IMR-90 (cell line): ENCODE measurements at regions not wholly inside any gene's neighbourhood (a gene's known extent, or its start where the extent isn't known, plus 50 kb on each side); places are given as distances from the start of the nearest gene placed in this dataset.

Source experiments
- ATAC-seq: fragments of 200-7000 bp; cut with Tn5 transposase; 2 replicates; pipeline ENCODE4 v1.9.1; 2020; ENCODE audit warnings: low read depth, mild to moderate bottlenecking, moderate library complexity
- BruUV-seq: library from RNA; stranded (reverse); fragments of 400-500 nt; replicated peaks from 2 replicates; lab custom pipeline; 2021; lab: Mats Ljungman, UMichigan
- CTCF ChIA-PET: fragments of 300-600 bp; formaldehyde crosslinking; extraction: SDS; loops from one replicate; lab custom pipeline; 2021; ENCODE audit warnings: antibody characterized with exemption; lab: Yijun Ruan, JAX
- POLR2A ChIA-PET: fragments of 300-600 bp; sonication (Branson Sonifier 250); formaldehyde crosslinking; loops from one replicate; lab custom pipeline; 2022; ENCODE audit warnings: antibody characterized with exemption; ENCODE audit not compliant: unreplicated experiment; lab: Charles Lee
- DNase-seq: peaks from one replicate; pipeline ENCODE4 v3.0.0; 2013
- H2AFZ ChIP-seq: replicated peaks from 2 replicates; pipeline ENCODE3; 2013; ENCODE audit warnings: low read length, mild to moderate bottlenecking; ENCODE audit not compliant: poor library complexity
- H2AK5ac ChIP-seq: 2 replicates; pipeline ENCODE4 v1.6.1; 2013; ENCODE audit warnings: low read depth, low read length, inconsistent platforms
- H2AK9ac ChIP-seq: replicated peaks from 2 replicates; pipeline ENCODE3; 2013; ENCODE audit warnings: mild to moderate bottlenecking, low read depth, low read length, moderate library complexity; ENCODE audit not compliant: poor library complexity
- H2BK120ac ChIP-seq: 2 replicates; pipeline ENCODE4 v1.6.1; 2013; ENCODE audit warnings: low read depth, low read length, inconsistent platforms
- H2BK15ac ChIP-seq: 3 replicates; pipeline ENCODE4 v1.6.1; 2013; ENCODE audit warnings: low read depth, low read length, inconsistent platforms
- H2BK20ac ChIP-seq: 2 replicates; pipeline ENCODE4 v1.6.1; 2013; ENCODE audit warnings: low read depth, mild to moderate bottlenecking, inconsistent platforms, low read length, moderate library complexity
- H2BK5ac ChIP-seq: 2 replicates; pipeline ENCODE4 v1.6.1; 2013; ENCODE audit warnings: mild to moderate bottlenecking, low read depth, low read length, inconsistent platforms; ENCODE audit not compliant: poor library complexity, severe bottlenecking
- H3K14ac ChIP-seq: replicated peaks from 2 replicates; pipeline ENCODE4 v1.6.1; 2013; ENCODE audit warnings: low read depth, low read length, inconsistent platforms
- H3K18ac ChIP-seq: 2 replicates; pipeline ENCODE4 v1.6.1; 2013; ENCODE audit warnings: low read depth, low read length, control low read depth
- H3K23ac ChIP-seq: 2 replicates; pipeline ENCODE4 v1.6.1; 2013; ENCODE audit warnings: low read depth, low read length, inconsistent platforms
- H3K27ac ChIP-seq: 2 replicates; pipeline ENCODE4 v1.5.1; 2013; ENCODE audit warnings: mild to moderate bottlenecking, control low read depth, low read length; ENCODE audit not compliant: insufficient read depth
- H3K27me3 ChIP-seq: 2 replicates; pipeline ENCODE4 v1.6.1; 2013; ENCODE audit warnings: low read length; ENCODE audit not compliant: control insufficient read depth, insufficient read depth
- H3K36me3 ChIP-seq: 2 replicates; pipeline ENCODE4 v1.6.1; 2013; ENCODE audit warnings: low read length, mixed read lengths; ENCODE audit not compliant: control insufficient read depth, insufficient read depth
- H3K4ac ChIP-seq: 2 replicates; pipeline ENCODE4 v1.6.1; 2013; ENCODE audit warnings: low read depth, low read length, inconsistent platforms
- H3K4me1 ChIP-seq: 2 replicates; pipeline ENCODE4 v1.6.1; 2013; ENCODE audit warnings: low read length, mixed read lengths; ENCODE audit not compliant: control insufficient read depth, insufficient read depth
- H3K4me2 ChIP-seq: 2 replicates; pipeline ENCODE4 v1.6.1; 2013; ENCODE audit warnings: low read depth, mild to moderate bottlenecking, control low read depth, low read length, moderate library complexity
- H3K4me3 ChIP-seq: 2 replicates; pipeline ENCODE4 v1.5.1; 2013; ENCODE audit warnings: low read depth, mild to moderate bottlenecking, control low read depth, low read length, moderate library complexity; ENCODE audit not compliant: insufficient read depth
- H3K56ac ChIP-seq: 2 replicates; pipeline ENCODE4 v1.6.1; 2013; ENCODE audit warnings: low read length, inconsistent platforms; ENCODE audit not compliant: insufficient read depth; ENCODE audit errors: extremely low read depth
- H3K79me1 ChIP-seq, 2 experiments: 2 replicates each; pipeline ENCODE4 v1.6.1; 2013; ENCODE audit warnings: low read length in 2 of 2, inconsistent platforms in 1 of 2, low read depth in 1 of 2
- H3K9ac ChIP-seq: 2 replicates; pipeline ENCODE4 v1.6.1; 2013; ENCODE audit warnings: low read depth, low read length, control low read depth
- H3K9me1 ChIP-seq: 2 replicates; pipeline ENCODE4 v1.6.1; 2013; ENCODE audit warnings: low read length, inconsistent platforms; ENCODE audit not compliant: insufficient read depth
- H3K9me3 ChIP-seq: 2 replicates; pipeline ENCODE4 v1.6.1; 2013; ENCODE audit warnings: low read length; ENCODE audit not compliant: control insufficient read depth, insufficient read depth
- H4K20me1 ChIP-seq: 2 replicates; pipeline ENCODE4 v1.6.1; 2013; ENCODE audit warnings: low read length, inconsistent platforms; ENCODE audit not compliant: insufficient read depth
- H4K5ac ChIP-seq: 2 replicates; pipeline ENCODE4 v1.6.1; 2013; ENCODE audit warnings: mild to moderate bottlenecking, low read depth, low read length, control low read depth
- H4K8ac ChIP-seq, 2 experiments: 2 replicates each; pipeline ENCODE4 v1.6.1; 2013; ENCODE audit warnings: low read depth in 2 of 2, low read length in 2 of 2, control low read depth in 1 of 2, inconsistent platforms in 1 of 2
- H4K91ac ChIP-seq: 2 replicates; pipeline ENCODE4 v1.6.1; 2013; ENCODE audit warnings: low read depth, low read length, inconsistent platforms; ENCODE audit not compliant: insufficient read depth
- BHLHE40 ChIP-seq: fragments of 150-350 bp; IDR thresholded peaks from 2 replicates; pipeline ENCODE4 v1.6.1; 2016; ENCODE audit warnings: mild to moderate bottlenecking, low read depth, low read length
- CEBPB ChIP-seq: IDR thresholded peaks from 2 replicates; pipeline ENCODE4 v1.6.1; 2012; ENCODE audit warnings: low read depth, low read length, improper control_type of control experiment
- CHD1 ChIP-seq: IDR thresholded peaks from 2 replicates; pipeline ENCODE4 v1.6.1; 2012; ENCODE audit warnings: low read depth, low read length, improper control_type of control experiment
- ELK1 ChIP-seq: fragments of 150-350 bp; IDR thresholded peaks from 2 replicates; pipeline ENCODE4 v1.6.1; 2016; ENCODE audit warnings: low read depth, mild to moderate bottlenecking, low read length, moderate library complexity, borderline replicate concordance
- FOS ChIP-seq: fragments of 150-350 bp; IDR thresholded peaks from 2 replicates; pipeline ENCODE4 v1.6.1; 2016; ENCODE audit warnings: low read depth, low read length
- MAFK ChIP-seq: IDR thresholded peaks from 2 replicates; pipeline ENCODE4 v1.6.1; 2012; ENCODE audit warnings: low read depth, low read length, improper control_type of control experiment
- MAZ ChIP-seq: IDR thresholded peaks from 2 replicates; pipeline ENCODE4 v1.6.1; 2012; ENCODE audit warnings: low read depth, mild to moderate bottlenecking, low read length, improper control_type of control experiment, moderate library complexity, borderline replicate concordance
- MXI1 ChIP-seq: IDR thresholded peaks from 2 replicates; pipeline ENCODE4 v1.6.1; 2012; ENCODE audit warnings: low read depth, mild to moderate bottlenecking, low read length, moderate library complexity, borderline replicate concordance
- NFE2L2 ChIP-seq: fragments of 150-350 bp; IDR thresholded peaks from 2 replicates; pipeline ENCODE4 v1.6.1; 2016; ENCODE audit warnings: low read depth, mild to moderate bottlenecking, low read length
- POLR2A ChIP-seq: IDR thresholded peaks from 2 replicates; pipeline ENCODE4 v1.6.1; 2012; ENCODE audit warnings: mild to moderate bottlenecking, low read depth, low read length
- RAD21 ChIP-seq: IDR thresholded peaks from 2 replicates; pipeline ENCODE4 v1.6.1; 2012; ENCODE audit warnings: low read length, improper control_type of control experiment
- RCOR1 ChIP-seq: IDR thresholded peaks from 2 replicates; pipeline ENCODE4 v1.6.1; 2012; ENCODE audit warnings: mild to moderate bottlenecking, low read length, improper control_type of control experiment; ENCODE audit not compliant: insufficient replicate concordance
- RFX5 ChIP-seq: IDR thresholded peaks from 2 replicates; pipeline ENCODE4 v1.8.0; 2012; ENCODE audit warnings: low read depth, mild to moderate bottlenecking, low read length, moderate library complexity
- SMC3 ChIP-seq: fragments of 150-350 bp; IDR thresholded peaks from 2 replicates; pipeline ENCODE4 v1.6.1; 2016; ENCODE audit warnings: low read depth, mild to moderate bottlenecking, antibody characterized with exemption, low read length, moderate library complexity
- WGBS, 2 experiments: methylation state at CpG; one replicate each; pipeline versions ENCODE4 v1.1.5 to v1.1.7; 2013; ENCODE audit warnings: missing lambda C conversion rate in 2 of 2; ENCODE audit not compliant: insufficient read length in 1 of 2; ENCODE audit errors: extremely low coverage in 2 of 2; 5-methylcytosine and 5-hydroxymethylcytosine counted together
- dilution Hi-C: fragments of 300-500 bp; cut with HindIII; formaldehyde crosslinking; loops from one replicate; pipeline ENCODE4 v1.14.3; 2018; ENCODE audit warnings: low sequenced_read_pairs; ENCODE audit not compliant: unreplicated experiment
- in situ Hi-C: fragments of 300-500 bp; cut with MboI; formaldehyde crosslinking; loops from 3 replicates; pipeline ENCODE4 v1.14.3; 2019; ENCODE audit warnings: low sequenced_read_pairs, inconsistent platforms, mixed read lengths
- intact Hi-C: fragments of 100-400 bp; cut with micrococcal nuclease; formaldehyde crosslinking; loops from 2 replicates; pipeline ENCODE4 v1.10.0; 2022
- TF ChIP-seq, protein P1 (sequence below): fragments of 150-350 bp; IDR thresholded peaks from 2 replicates; pipeline ENCODE4 v1.6.1; 2017; ENCODE audit warnings: mild to moderate bottlenecking, antibody characterized with exemption, low read length, low read depth
- TF ChIP-seq, protein P2 (sequence below): conservative IDR thresholded peaks from 2 replicates; pipeline ENCODE4 v1.5.1; 2012; ENCODE audit warnings: mild to moderate bottlenecking, low read depth, low read length, improper control_type of control experiment

DNA sequence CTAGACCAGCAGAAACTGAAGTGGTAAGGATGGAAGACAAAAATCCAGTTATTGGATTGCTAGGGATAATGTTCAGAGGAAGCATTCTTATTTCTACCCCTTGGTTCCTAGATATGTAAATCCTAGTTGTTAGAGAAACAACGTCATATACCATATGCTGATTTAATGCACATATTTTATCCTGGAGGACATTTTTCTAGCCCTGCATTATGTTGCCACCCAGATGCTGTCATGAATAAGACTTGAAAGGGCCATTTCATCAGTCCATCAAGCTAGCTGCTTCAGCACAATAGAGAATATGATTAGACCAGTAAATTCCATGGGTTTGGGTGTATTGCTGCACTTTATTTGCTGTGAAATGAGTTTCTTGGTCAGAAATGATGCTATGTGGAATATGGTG, 1736.4 kb downstream of the MAT2B start:
- Histone ChIP-seq H4K91ac (no peak overlapping the region), H4K20me1 (no peaks in the 10 kb centered on the region), H3K9ac (no peak overlapping the region), H2AK9ac (no peak overlapping the region), H2AK5ac (no peak overlapping the region), H2BK5ac (no peak overlapping the region), H3K9me3 (no peaks in the 10 kb centered on the region; the same call in 1 of the 2 replicates), H3K9me1 (no peaks in the 10 kb centered on the region), H3K27me3 (no peaks in the 10 kb centered on the region), H3K14ac (no peak overlapping the region), H2BK120ac (no peak overlapping the region), H3K4me3 (no peak overlapping the region), H2BK15ac (no peak overlapping the region), H3K36me3 (no peaks in the 10 kb centered on the region), H3K56ac (no peak overlapping the region), H2AFZ (no peak overlapping the region), H3K4me2 (no peak overlapping the region), H3K18ac (no peak overlapping the region), H3K4me1 (no peaks in the 10 kb centered on the region), H3K4ac (no peak overlapping the region), H2BK20ac (no peak overlapping the region), H3K79me1 (no peaks in the 10 kb centered on the region), H3K27ac (no peak overlapping the region), H4K5ac (no peak overlapping the region), H3K23ac (no peak overlapping the region), H4K8ac (no peak overlapping the region)
- BruUV-seq: no TSS peak
- intact Hi-C loops: no loop called here
- ATAC-seq: no peak
- ChIA-PET CTCF (no interaction called here), POLR2A (no interaction called here)
- in situ Hi-C loops: no loop called here
- dilution Hi-C loops: no loop called here
- WGBS, 2 experiments: no CpG with 5 or more reads among the region's 1 CpG
- DNase-seq: no peak
- TF ChIP-seq, protein P1, sequence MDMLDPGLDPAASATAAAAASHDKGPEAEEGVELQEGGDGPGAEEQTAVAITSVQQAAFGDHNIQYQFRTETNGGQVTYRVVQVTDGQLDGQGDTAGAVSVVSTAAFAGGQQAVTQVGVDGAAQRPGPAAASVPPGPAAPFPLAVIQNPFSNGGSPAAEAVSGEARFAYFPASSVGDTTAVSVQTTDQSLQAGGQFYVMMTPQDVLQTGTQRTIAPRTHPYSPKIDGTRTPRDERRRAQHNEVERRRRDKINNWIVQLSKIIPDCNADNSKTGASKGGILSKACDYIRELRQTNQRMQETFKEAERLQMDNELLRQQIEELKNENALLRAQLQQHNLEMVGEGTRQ: no peak
- no peak for TF ChIP-seq RCOR1
- TF ChIP-seq ELK1: no peak
- TF ChIP-seq CEBPB: no peak
- TF ChIP-seq FOS: no peak
- TF ChIP-seq CHD1: no peak
- no peak for TF ChIP-seq BHLHE40
- no peak for TF ChIP-seq POLR2A
- no peak for TF ChIP-seq SMC3
- no peak for TF ChIP-seq MAZ
- TF ChIP-seq, protein P2, sequence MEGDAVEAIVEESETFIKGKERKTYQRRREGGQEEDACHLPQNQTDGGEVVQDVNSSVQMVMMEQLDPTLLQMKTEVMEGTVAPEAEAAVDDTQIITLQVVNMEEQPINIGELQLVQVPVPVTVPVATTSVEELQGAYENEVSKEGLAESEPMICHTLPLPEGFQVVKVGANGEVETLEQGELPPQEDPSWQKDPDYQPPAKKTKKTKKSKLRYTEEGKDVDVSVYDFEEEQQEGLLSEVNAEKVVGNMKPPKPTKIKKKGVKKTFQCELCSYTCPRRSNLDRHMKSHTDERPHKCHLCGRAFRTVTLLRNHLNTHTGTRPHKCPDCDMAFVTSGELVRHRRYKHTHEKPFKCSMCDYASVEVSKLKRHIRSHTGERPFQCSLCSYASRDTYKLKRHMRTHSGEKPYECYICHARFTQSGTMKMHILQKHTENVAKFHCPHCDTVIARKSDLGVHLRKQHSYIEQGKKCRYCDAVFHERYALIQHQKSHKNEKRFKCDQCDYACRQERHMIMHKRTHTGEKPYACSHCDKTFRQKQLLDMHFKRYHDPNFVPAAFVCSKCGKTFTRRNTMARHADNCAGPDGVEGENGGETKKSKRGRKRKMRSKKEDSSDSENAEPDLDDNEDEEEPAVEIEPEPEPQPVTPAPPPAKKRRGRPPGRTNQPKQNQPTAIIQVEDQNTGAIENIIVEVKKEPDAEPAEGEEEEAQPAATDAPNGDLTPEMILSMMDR: no peak
- no peak for TF ChIP-seq MAFK
- no peak for TF ChIP-seq RFX5
- no peak for TF ChIP-seq MXI1
- no peak for TF ChIP-seq NFE2L2
- TF ChIP-seq RAD21: no peak
